Prostate gland (tissue), 2 donors: ENCODE measurements at regions not wholly inside any gene's neighbourhood (a gene's known extent, or its start where the extent isn't known, plus 50 kb on each side); places are given as distances from the start of the nearest gene placed in this dataset.

Source experiments
- DNase-seq: peaks from one replicate; pipeline ENCODE4 v3.0.0-alpha.2; 2019; ENCODE audit warnings: low spot score
- H3K27ac ChIP-seq, 2 donors: fragments of 200-600 bp; sonication (generic); 2 replicates each; pipeline ENCODE4 v1.5.1; 2017 to 2019
- H3K27me3 ChIP-seq: fragments of 200-600 bp; sonication (generic); replicated peaks from 2 replicates; pipeline ENCODE4 v1.5.1; 2019; ENCODE audit not compliant: insufficient read depth
- H3K36me3 ChIP-seq, 2 donors: fragments of 200-600 bp; sonication (generic); 1 replicate in 1 of 2; 2 replicates in 1 of 2; pipeline versions ENCODE4 v1.5.1 to v1.8.1; 2017 to 2019
- H3K4me1 ChIP-seq: fragments of 200-600 bp; sonication (generic); replicated peaks from 2 replicates; pipeline ENCODE4 v1.5.1; 2019
- H3K4me3 ChIP-seq, 2 donors: fragments of 200-600 bp; sonication (generic); 2 replicates each; pipeline ENCODE4 v1.5.1; 2017 to 2019
- H3K9me3 ChIP-seq: fragments of 200-600 bp; sonication (generic); 2 replicates; pipeline ENCODE4 v1.5.1; 2017
- CTCF ChIP-seq, 4 experiments: fragments of 200-600 bp in 2 of 4; fragments of 450-650 bp in 2 of 4; sonication (generic) in 2 of 4; IDR thresholded peaks; 1 replicate in 3 of 4; 2 replicates in 1 of 4; pipeline ENCODE4 v1.5.1; 2016 to 2019; ENCODE audit warnings: antibody characterized with exemption in 4 of 4, mild to moderate bottlenecking in 2 of 4, moderate library complexity in 2 of 4
- POLR2A ChIP-seq: fragments of 450-650 bp; IDR thresholded peaks from one replicate; pipeline ENCODE4 v1.6.1; 2016; ENCODE audit warnings: antibody characterized with exemption, mild to moderate bottlenecking
- POLR2AphosphoS5 ChIP-seq: sonication (generic); formaldehyde crosslinking; IDR thresholded peaks from one replicate; pipeline ENCODE4 v1.6.1; 2017; ENCODE audit warnings: antibody characterized with exemption
- WGBS: methylation state at CpG from one replicate; pipeline ENCODE4 v1.1.5; 2018; 5-methylcytosine and 5-hydroxymethylcytosine counted together
- intact Hi-C: fragments of 100-400 bp; cut with DNase I; formaldehyde crosslinking; loops from one replicate; pipeline ENCODE4 v1.14.2; 2022

GRCh38 chr3:147604136-147604535 is 195.0 kb downstream of the ZIC1 start:
- intact Hi-C loops = no loop called here
- no peaks in the 10 kb centered on the region for H3K4me1 ChIP-seq
- TF ChIP-seq CTCF (IDR thresholded peaks at IDR 0.05) (no peak), POLR2A (no peak), POLR2AphosphoS5 (no peak)
- H3K4me3 ChIP-seq = no peak overlapping the region
- no peak for DNase-seq
- H3K36me3 ChIP-seq = no peaks in the 10 kb centered on the region
- H3K27ac ChIP-seq = no peak overlapping the region
- 74% methylated on average over 4 of the region's 4 CpGs for WGBS
- H3K27me3 ChIP-seq = no peaks in the 10 kb centered on the region
- H3K9me3 ChIP-seq = no peaks in the 10 kb centered on the region

- Histone ChIP-seq H3K4me3 (no peak overlapping the region), H3K27ac (no peak overlapping the region), H3K9me3 (no peaks in the 10 kb centered on the region), H3K36me3 (no peaks in the 10 kb centered on the region), H3K4me1 (no peaks in the 10 kb centered on the region), H3K27me3 (no peaks in the 10 kb centered on the region)
- TF ChIP-seq POLR2A (no peak), POLR2AphosphoS5 (no peak), CTCF (IDR thresholded peaks at IDR 0.05) (no peak)
- intact Hi-C loops = no loop called here
- DNase-seq = no peak
- WGBS = 23% methylated on average over 3 of the region's 3 CpGs
Observed at GRCh38 chr3:147613725-147614124, 204.6 kb downstream of the ZIC1 start.

- intact Hi-C loops = no loop called here
- Histone ChIP-seq H3K27me3 (no peaks in the 10 kb centered on the region), H3K4me1 (no peaks in the 10 kb centered on the region), H3K9me3 (no peaks in the 10 kb centered on the region), H3K36me3 (no peaks in the 10 kb centered on the region), H3K27ac (no peak overlapping the region), H3K4me3 (no peak overlapping the region)
- DNase-seq = no peak
- 55% methylated on average over 3 of the region's 3 CpGs for WGBS
- TF ChIP-seq POLR2AphosphoS5 (no peak), CTCF (IDR thresholded peaks at IDR 0.05) (no peak), POLR2A (no peak)
Observed at GRCh38 chr3:147614210-147614609, 205.0 kb downstream of the ZIC1 start.

DNA sequence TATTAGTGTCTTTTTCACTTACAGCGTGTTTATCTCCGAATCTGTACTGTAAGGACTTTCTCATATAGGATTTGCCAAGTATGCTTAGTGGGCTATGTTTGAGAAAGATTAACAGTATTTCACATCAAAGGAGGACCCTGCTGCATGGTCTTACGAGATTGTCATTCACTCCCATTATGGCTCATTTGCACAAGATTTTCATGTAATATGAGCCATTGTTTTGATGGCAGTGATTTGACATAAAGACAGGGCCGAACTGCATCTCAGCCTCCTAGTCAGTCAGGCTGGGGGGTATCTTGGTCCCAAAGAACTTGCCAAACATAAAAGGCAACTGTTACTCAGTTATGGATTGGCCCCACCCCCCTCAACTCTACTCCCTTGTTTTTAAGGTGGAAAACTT is 205.9 kb downstream of the ZIC1 start:
- no peak for TF ChIP-seq CTCF (IDR thresholded peaks at IDR 0.05)
- TF ChIP-seq POLR2AphosphoS5 = no peak
- no peak for TF ChIP-seq POLR2A
- Histone ChIP-seq H3K36me3 (no peaks in the 10 kb centered on the region), H3K9me3 (no peaks in the 10 kb centered on the region), H3K27ac (no peak overlapping the region), H3K27me3 (no peaks in the 10 kb centered on the region), H3K4me3 (no peak overlapping the region), H3K4me1 (no peaks in the 10 kb centered on the region)
- intact Hi-C loops = no loop called here
- 32% methylated on average over 4 of the region's 4 CpGs for WGBS
- DNase-seq = no peak

DNA sequence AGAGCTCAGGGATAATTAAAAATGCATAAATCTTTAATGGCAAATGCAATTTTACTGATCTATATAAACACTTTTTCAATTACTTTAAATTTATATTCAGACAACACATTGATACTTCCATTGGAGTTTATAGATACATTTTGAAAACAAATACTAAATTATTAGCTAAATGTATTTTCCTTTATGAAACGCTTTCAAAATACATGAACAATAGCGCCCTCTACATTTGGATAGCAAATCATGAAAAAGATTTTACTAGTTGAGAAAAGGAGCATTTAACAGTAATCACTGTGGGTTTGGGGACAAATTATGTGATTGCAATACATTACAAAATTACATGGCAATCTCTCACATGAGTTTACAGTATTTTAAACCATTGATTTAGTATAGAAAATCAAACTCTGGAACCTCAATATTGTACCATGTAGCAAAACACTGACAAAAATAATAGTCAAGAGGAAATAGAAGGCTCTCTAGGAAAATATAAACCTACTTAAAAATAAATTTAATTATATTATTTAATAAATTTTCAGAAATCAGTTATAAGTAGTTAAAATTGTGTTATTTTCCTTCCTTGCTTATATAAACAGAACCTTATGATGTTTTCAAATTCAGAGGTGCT is 207.9 kb downstream of the ZIC1 start:
- Histone ChIP-seq H3K4me3 (no peak overlapping the region), H3K36me3 (no peaks in the 10 kb centered on the region), H3K27me3 (no peaks in the 10 kb centered on the region), H3K27ac (no peak overlapping the region), H3K9me3 (no peaks in the 10 kb centered on the region), H3K4me1 (no peaks in the 10 kb centered on the region)
- 8% methylated on average over 2 of the region's 2 CpGs for WGBS
- DNase-seq = no peak
- intact Hi-C loops = no loop called here
- TF ChIP-seq POLR2A (no peak), CTCF (IDR thresholded peaks at IDR 0.05) (no peak), POLR2AphosphoS5 (no peak)
